SU-DHL-6 (cell line): ENCODE measurements at regions not wholly inside any gene's neighbourhood (a gene's known extent, or its start where the extent isn't known, plus 50 kb on each side); places are given as distances from the start of the nearest gene placed in this dataset.

Source experiments
- CTCF ChIP-seq: fragments of 200-600 bp; sonication (generic); IDR thresholded peaks from one replicate; pipeline ENCODE4 v1.5.1; 2017; ENCODE audit warnings: antibody characterized with exemption, mild to moderate bottlenecking, low read length, moderate library complexity; ENCODE audit not compliant: insufficient read depth, poor library complexity, severe bottlenecking
- EZH2phosphoT487 ChIP-seq: fragments of 200-600 bp; sonication (generic), shearing (Covaris generic); conservative IDR thresholded peaks from 2 replicates; pipeline ENCODE4 v1.6.1; 2018; ENCODE audit warnings: mild to moderate bottlenecking, antibody characterized with exemption, low read length, moderate library complexity, mixed read lengths

- no peak for TF ChIP-seq CTCF
- TF ChIP-seq EZH2phosphoT487 = no peak
Observed at GRCh38 chr7:123292227-123292626, 92.5 kb upstream of the SLC13A1 start.
